ENCODE measurements at regions not wholly inside any gene's neighbourhood (a gene's known extent, or its start where the extent isn't known, plus 50 kb on each side); places are given as distances from the start of the nearest gene placed in this dataset.

GRCh38 chr12:125443341-125443740 lies 378.1 kb downstream of the AACS start:
- no peaks in the 10 kb centered on the region for H4K20me1 ChIP-seq (ENCODE audit: insufficient read depth, low read depth, low read length)
- no peak overlapping the region for H2AFZ ChIP-seq (ENCODE audit: low read length)
- DNase-seq: no peak
- no peaks in the 10 kb centered on the region for H3K9me2 ChIP-seq (replicated peaks; ENCODE audit: insufficient read depth, low read length)
- no peaks in the 10 kb centered on the region for H3K9me3 ChIP-seq (ENCODE audit: low read length)
- no peak overlapping the region for H3K4me2 ChIP-seq (ENCODE audit: low read depth, low read length, poor library complexity, severe bottlenecking)
- H3K4me3 ChIP-seq (ENCODE audit: low read length): no peak overlapping the region
- no peak overlapping the region for H3K9ac ChIP-seq (ENCODE audit: low read length)
- H3K79me2 ChIP-seq (ENCODE audit: low read length): no peaks in the 10 kb centered on the region
- H3K27me3 ChIP-seq (ENCODE audit: low read length): 0 out of 2 replicates have a peak, but pooled peaks cover 2% of the 10 kb centered on the region
- no peaks in the 10 kb centered on the region for H3K4me1 ChIP-seq (ENCODE audit: low read length)
- H3K27ac ChIP-seq (ENCODE audit: low read length): no peak overlapping the region
- H3K36me3 ChIP-seq (ENCODE audit: insufficient read depth, low read length): no peaks in the 10 kb centered on the region

- no peaks in the 10 kb centered on the region for H3K36me3 ChIP-seq (ENCODE audit: insufficient read depth, low read length)
- H2AFZ ChIP-seq (ENCODE audit: low read length): no peak overlapping the region
- H3K9me3 ChIP-seq (ENCODE audit: low read length): no peaks in the 10 kb centered on the region
- H3K79me2 ChIP-seq (ENCODE audit: low read length): no peaks in the 10 kb centered on the region
- DNase-seq: no peak
- no peak overlapping the region for H3K27ac ChIP-seq (ENCODE audit: low read length)
- no peaks in the 10 kb centered on the region for H3K9me2 ChIP-seq (replicated peaks; ENCODE audit: insufficient read depth, low read length)
- H3K4me2 ChIP-seq (ENCODE audit: low read depth, low read length, poor library complexity, severe bottlenecking): no peak overlapping the region
- H3K9ac ChIP-seq (ENCODE audit: low read length): no peak overlapping the region
- H3K27me3 ChIP-seq (ENCODE audit: low read length): 0 out of 2 replicates have a peak, but pooled peaks cover 2% of the 10 kb centered on the region
- no peak overlapping the region for H3K4me3 ChIP-seq (ENCODE audit: low read length)
- H4K20me1 ChIP-seq (ENCODE audit: insufficient read depth, low read depth, low read length): no peaks in the 10 kb centered on the region
- H3K4me1 ChIP-seq (ENCODE audit: low read length): no peaks in the 10 kb centered on the region
Measured at GRCh38 chr12:125451408-125451807, 386.2 kb downstream of the AACS start.

- Histone ChIP-seq H4K20me1 (ENCODE audit: insufficient read depth, low read depth, low read length) (no peaks in the 10 kb centered on the region), H3K27ac (ENCODE audit: low read length) (no peak overlapping the region)
Measured at GRCh38 chr12:125453751-125454150, 388.5 kb downstream of the AACS start.

GRCh38 chr12:125454291-125454690 lies 389.1 kb downstream of the AACS start:
- H3K4me3 ChIP-seq (ENCODE audit: low read length): no peak overlapping the region
- H3K36me3 ChIP-seq (ENCODE audit: insufficient read depth, low read length): no peaks in the 10 kb centered on the region
- no peak overlapping the region for H2AFZ ChIP-seq (ENCODE audit: low read length)
- H3K27ac ChIP-seq (ENCODE audit: low read length): no peak overlapping the region
- no peaks in the 10 kb centered on the region for H3K27me3 ChIP-seq (ENCODE audit: low read length)
- H3K79me2 ChIP-seq (ENCODE audit: low read length): no peaks in the 10 kb centered on the region
- no peaks in the 10 kb centered on the region for H3K4me1 ChIP-seq (ENCODE audit: low read length)
- H3K9me3 ChIP-seq (ENCODE audit: low read length): no peaks in the 10 kb centered on the region
- no peak overlapping the region for H3K9ac ChIP-seq (ENCODE audit: low read length)
- DNase-seq: no peak
- H3K9me2 ChIP-seq (replicated peaks; ENCODE audit: insufficient read depth, low read length): no peaks in the 10 kb centered on the region
- H3K4me2 ChIP-seq (ENCODE audit: low read depth, low read length, poor library complexity, severe bottlenecking): no peak overlapping the region
- no peaks in the 10 kb centered on the region for H4K20me1 ChIP-seq (ENCODE audit: insufficient read depth, low read depth, low read length)

More at GRCh38 chr12:125453751-125454150, 388.5 kb downstream of the AACS start:
- Histone ChIP-seq H3K36me3 (ENCODE audit: insufficient read depth, low read length) (no peaks in the 10 kb centered on the region), H3K9me2 (replicated peaks; ENCODE audit: insufficient read depth, low read length) (no peaks in the 10 kb centered on the region), H3K4me2 (ENCODE audit: low read depth, low read length, poor library complexity, severe bottlenecking) (no peak overlapping the region), H3K4me1 (ENCODE audit: low read length) (no peaks in the 10 kb centered on the region), H3K79me2 (ENCODE audit: low read length) (no peaks in the 10 kb centered on the region), H3K9me3 (ENCODE audit: low read length) (no peaks in the 10 kb centered on the region), H3K27me3 (ENCODE audit: low read length) (no peaks in the 10 kb centered on the region), H3K9ac (ENCODE audit: low read length) (no peak overlapping the region), H2AFZ (ENCODE audit: low read length) (no peak overlapping the region), H3K4me3 (ENCODE audit: low read length) (no peak overlapping the region)
- DNase-seq: no peak

- H2AFZ ChIP-seq (ENCODE audit: low read length): no peak overlapping the region
- no peaks in the 10 kb centered on the region for H3K9me2 ChIP-seq (replicated peaks; ENCODE audit: insufficient read depth, low read length)
- H3K4me2 ChIP-seq (ENCODE audit: low read depth, low read length, poor library complexity, severe bottlenecking): no peak overlapping the region
- H3K9me3 ChIP-seq (ENCODE audit: low read length): no peaks in the 10 kb centered on the region
- no peaks in the 10 kb centered on the region for H3K27me3 ChIP-seq (ENCODE audit: low read length)
- H3K79me2 ChIP-seq (ENCODE audit: low read length): no peaks in the 10 kb centered on the region
- no peaks in the 10 kb centered on the region for H3K4me1 ChIP-seq (ENCODE audit: low read length)
- H4K20me1 ChIP-seq (ENCODE audit: insufficient read depth, low read depth, low read length): no peaks in the 10 kb centered on the region
- H3K9ac ChIP-seq (ENCODE audit: low read length): no peak overlapping the region
- no peak for DNase-seq
- H3K4me3 ChIP-seq (ENCODE audit: low read length): no peak overlapping the region
- no peak overlapping the region for H3K27ac ChIP-seq (ENCODE audit: low read length)
- no peaks in the 10 kb centered on the region for H3K36me3 ChIP-seq (ENCODE audit: insufficient read depth, low read length)
Measured at GRCh38 chr12:125454786-125455480, 389.7 kb downstream of the AACS start.

- Histone ChIP-seq H3K79me2 (ENCODE audit: low read length) (no peaks in the 10 kb centered on the region), H3K4me1 (ENCODE audit: low read length) (no peaks in the 10 kb centered on the region)
Measured at GRCh38 chr12:125455556-125455955, 390.3 kb downstream of the AACS start.

GRCh38 chr12:125458552-125459268 lies 393.5 kb downstream of the AACS start:
- H3K9ac ChIP-seq (ENCODE audit: low read length): no peak overlapping the region
- no peaks in the 10 kb centered on the region for H3K27me3 ChIP-seq (ENCODE audit: low read length)
- H3K4me3 ChIP-seq (ENCODE audit: low read length): no peak overlapping the region
- peaks cover 2% of the 10 kb centered on the region for H3K4me1 ChIP-seq (ENCODE audit: low read length)
- no peaks in the 10 kb centered on the region for H3K36me3 ChIP-seq (ENCODE audit: insufficient read depth, low read length)
- DNase-seq: no peak
- no peaks in the 10 kb centered on the region for H3K9me3 ChIP-seq (ENCODE audit: low read length)
- H3K27ac ChIP-seq (ENCODE audit: low read length): no peak overlapping the region
- H2AFZ ChIP-seq (ENCODE audit: low read length): no peak overlapping the region
- H4K20me1 ChIP-seq (ENCODE audit: insufficient read depth, low read depth, low read length): no peaks in the 10 kb centered on the region
- H3K4me2 ChIP-seq (ENCODE audit: low read depth, low read length, poor library complexity, severe bottlenecking): no peak overlapping the region
- no peaks in the 10 kb centered on the region for H3K79me2 ChIP-seq (ENCODE audit: low read length)
- H3K9me2 ChIP-seq (replicated peaks; ENCODE audit: insufficient read depth, low read length): no peaks in the 10 kb centered on the region

More at GRCh38 chr12:125455556-125455955, 390.3 kb downstream of the AACS start:
- Histone ChIP-seq H3K27ac (ENCODE audit: low read length) (no peak overlapping the region), H3K36me3 (ENCODE audit: insufficient read depth, low read length) (no peaks in the 10 kb centered on the region), H3K27me3 (ENCODE audit: low read length) (no peaks in the 10 kb centered on the region), H4K20me1 (ENCODE audit: insufficient read depth, low read depth, low read length) (no peaks in the 10 kb centered on the region), H3K4me2 (ENCODE audit: low read depth, low read length, poor library complexity, severe bottlenecking) (no peak overlapping the region), H3K9me2 (replicated peaks; ENCODE audit: insufficient read depth, low read length) (no peaks in the 10 kb centered on the region), H3K4me3 (ENCODE audit: low read length) (no peak overlapping the region), H3K9ac (ENCODE audit: low read length) (no peak overlapping the region), H3K9me3 (ENCODE audit: low read length) (no peaks in the 10 kb centered on the region), H2AFZ (ENCODE audit: low read length) (no peak overlapping the region)
- peak; percentile 49 for DNase-seq

- 0 out of 2 replicates have a peak, but pooled peaks cover 3% of the 10 kb centered on the region for H3K27me3 ChIP-seq (ENCODE audit: low read length)
- H3K36me3 ChIP-seq (ENCODE audit: insufficient read depth, low read length): no peaks in the 10 kb centered on the region
- no peaks in the 10 kb centered on the region for H3K79me2 ChIP-seq (ENCODE audit: low read length)
- H3K4me2 ChIP-seq (ENCODE audit: low read depth, low read length, poor library complexity, severe bottlenecking): no peak overlapping the region
- no peak overlapping the region for H3K27ac ChIP-seq (ENCODE audit: low read length)
- H3K9me3 ChIP-seq (ENCODE audit: low read length): no peaks in the 10 kb centered on the region
- H3K9me2 ChIP-seq (replicated peaks; ENCODE audit: insufficient read depth, low read length): no peaks in the 10 kb centered on the region
- H2AFZ ChIP-seq (ENCODE audit: low read length): no peak overlapping the region
- no peak overlapping the region for H3K4me3 ChIP-seq (ENCODE audit: low read length)
- no peaks in the 10 kb centered on the region for H4K20me1 ChIP-seq (ENCODE audit: insufficient read depth, low read depth, low read length)
- no peak overlapping the region for H3K9ac ChIP-seq (ENCODE audit: low read length)
- no peak for DNase-seq
- peaks cover 20% of the 10 kb centered on the region for H3K4me1 ChIP-seq (ENCODE audit: low read length)
Measured at GRCh38 chr12:125461831-125462230, 396.6 kb downstream of the AACS start.
